HG02852 (cell line): ENCODE measurements at regions not wholly inside any gene's neighbourhood (a gene's known extent, or its start where the extent isn't known, plus 50 kb on each side); places are given as distances from the start of the nearest gene placed in this dataset.

Experiments
- ATAC-seq: cut with Tn5 transposase; IDR thresholded peaks from one replicate; pipeline ENCODE4 v1.9.1; 2021; ENCODE audit warnings: mild to moderate bottlenecking, moderate library complexity; ENCODE audit not compliant: unreplicated experiment

DNA sequence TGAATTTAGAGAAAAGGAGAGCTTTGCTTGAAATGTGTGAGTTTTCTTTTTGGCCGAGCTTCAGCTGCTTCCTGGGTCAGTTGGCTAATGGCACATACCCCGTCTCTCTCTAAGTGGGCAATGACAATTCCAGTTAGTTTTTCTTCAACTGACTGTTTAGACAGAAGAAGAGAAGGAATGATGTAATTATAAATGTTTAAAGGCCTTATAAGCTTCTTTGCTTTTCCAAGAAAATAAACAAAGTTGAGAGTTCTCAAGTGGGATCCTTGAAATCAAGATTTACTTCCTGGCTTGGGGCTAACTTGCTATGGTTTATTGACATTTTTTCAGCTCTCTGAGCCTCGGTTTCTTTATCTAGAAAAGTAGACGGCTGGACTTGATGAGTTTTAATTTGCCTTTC lies 794.9 kb upstream of the ACVR2A start:
- ATAC-seq, result no peak

DNA sequence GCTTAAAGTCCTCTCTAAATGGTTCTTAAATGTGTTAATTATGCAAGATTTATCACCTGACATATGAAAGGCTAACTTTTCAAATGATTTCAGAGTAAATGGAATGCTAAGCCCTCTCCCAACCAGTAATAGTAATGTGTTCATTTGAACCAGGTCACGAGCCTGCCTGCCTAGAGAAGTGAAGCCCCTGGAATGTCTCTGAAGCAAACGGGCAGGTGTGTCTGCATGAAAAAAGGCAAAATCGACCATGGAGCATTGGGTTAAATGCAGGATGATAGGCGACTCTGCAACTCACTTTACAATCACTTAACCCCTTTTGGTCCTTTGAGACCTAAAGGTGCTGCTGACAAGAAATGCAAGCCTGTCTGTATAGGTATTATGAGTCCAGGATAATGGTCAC lies 798.4 kb upstream of the ACVR2A start:
- ATAC-seq, result no peak

DNA sequence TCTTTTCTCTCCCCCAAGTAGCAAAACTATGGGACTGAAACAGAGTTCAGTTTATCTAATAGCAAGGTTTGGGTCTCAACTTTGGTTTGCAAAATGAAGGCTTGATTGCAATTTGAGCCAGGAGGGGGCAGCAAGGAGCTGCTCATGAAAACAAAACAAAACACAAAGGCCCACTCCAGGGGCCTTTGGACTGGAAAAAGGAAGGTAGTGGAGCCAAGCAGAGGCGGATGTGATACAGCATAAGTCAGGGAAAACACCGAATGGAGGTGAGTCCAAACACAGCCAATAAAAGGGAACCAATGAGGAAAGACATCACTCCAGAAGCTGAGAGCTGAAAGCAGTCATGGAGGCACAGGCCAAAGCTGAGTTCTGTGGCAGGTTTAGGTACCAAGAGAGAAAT lies 799.7 kb upstream of the ACVR2A start:
- ATAC-seq, result peak; percentile 70

DNA sequence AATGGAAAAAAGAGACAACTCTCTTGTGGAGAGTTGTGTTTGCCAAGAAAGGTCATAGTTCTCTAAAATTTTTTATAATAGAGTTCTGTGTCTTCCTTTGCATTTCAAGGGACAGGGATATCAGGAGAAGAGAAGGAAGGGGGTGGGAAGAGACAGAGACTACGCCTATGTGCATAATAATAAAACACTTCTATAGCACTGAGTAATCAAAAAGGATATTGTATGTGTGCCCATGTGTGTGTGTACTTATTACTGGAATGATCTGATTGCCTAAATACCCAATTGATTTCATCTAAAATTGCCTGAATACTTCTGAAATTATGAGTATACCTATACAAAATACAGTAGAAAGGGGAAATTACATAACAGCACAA lies 803.7 kb upstream of the ACVR2A start:
- ATAC-seq, result no peak

DNA sequence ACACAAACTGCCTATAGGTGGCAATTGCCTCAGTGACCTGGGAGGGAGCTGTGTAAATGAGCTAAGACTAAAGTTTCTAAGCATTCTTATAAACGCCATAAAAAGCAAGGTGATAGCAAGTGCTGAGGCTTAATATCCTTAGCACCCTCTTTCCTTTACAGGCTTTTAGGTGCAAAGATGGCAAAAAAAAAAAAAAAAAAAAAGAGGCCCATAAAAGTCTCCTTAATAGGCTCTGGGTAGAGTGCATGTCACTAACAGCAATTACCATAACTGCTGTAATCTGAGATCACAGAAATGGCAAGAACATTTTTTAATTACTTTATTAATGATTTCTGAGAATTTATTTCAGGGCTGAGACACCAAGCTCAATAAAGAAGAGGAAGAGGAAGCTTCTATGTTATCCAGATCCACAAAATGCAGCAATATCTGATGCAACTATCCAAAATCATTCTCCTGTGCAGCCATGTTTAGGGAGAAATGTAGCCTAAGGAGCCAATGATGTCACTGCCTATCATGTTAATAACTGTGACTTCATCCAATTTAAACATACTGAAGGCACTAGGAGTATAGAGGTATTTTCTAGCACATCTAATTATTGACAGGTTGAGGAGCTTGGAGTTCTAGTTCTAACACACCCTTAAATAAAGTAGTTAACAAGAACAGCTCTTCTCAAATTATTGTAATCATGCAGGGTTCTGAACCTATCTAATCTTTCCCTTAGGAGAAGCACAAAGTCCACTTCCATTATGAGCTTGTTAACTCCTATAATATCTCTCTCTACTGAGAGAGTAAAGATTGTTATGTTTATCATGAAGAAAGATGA lies 804.3 kb upstream of the ACVR2A start:
- ATAC-seq, result no peak

DNA sequence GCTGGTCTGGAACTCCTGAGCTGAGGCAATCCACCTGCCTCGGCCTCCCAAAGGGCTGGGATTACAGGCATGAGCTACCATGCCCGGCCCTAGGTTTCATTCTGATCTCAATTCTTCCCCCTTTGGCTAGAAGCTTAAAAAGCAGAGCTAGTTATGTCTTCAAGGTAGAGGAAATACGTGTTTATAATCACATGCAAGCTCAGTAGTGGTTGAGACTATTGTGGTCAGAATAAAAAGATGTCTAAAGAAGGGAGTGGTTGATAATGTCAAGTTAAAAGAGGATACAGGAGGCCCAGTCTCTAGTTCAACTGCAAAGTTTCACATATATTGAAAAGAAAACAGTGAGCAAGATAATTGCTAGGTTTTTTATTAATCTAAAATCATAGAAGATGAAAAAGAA lies 807.8 kb upstream of the ACVR2A start:
- peak; percentile 65 for ATAC-seq

DNA sequence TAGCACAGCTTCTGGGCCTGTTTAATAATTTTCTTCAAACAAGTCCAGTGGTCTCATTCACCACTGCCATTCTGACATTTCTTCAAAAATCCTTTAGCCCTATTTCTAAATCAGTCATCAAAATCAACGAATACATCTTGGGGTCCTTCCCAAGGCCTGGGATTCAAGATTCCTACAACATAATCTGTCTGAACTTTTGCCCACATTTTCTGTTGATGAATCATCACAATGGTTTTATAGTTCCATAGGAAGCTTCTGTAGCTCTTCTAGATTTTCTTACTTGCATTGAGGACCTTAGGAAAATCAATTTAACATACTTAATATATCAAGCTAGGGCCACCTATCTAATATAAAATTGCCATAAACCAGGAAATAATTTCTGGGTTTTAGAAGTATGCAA lies 811.8 kb upstream of the ACVR2A start:
- ATAC-seq, result no peak

DNA sequence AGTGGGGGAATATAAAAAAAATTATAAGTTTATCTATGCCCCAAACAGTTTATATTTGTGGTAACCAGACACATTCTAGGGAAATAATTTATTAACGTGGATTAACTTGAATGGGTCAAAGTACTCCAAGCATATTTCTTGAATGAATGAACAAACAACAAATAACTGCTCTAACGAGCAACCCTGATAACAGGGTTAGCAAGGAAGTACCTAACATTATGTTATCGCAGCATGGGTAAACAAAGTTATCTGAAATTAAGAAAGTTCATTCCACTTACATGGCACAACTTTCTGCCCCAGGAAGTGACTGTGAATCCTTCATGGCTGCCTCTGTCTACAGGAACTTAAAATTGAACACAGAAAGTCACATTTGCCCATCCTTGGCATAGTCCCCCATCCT lies 812.9 kb upstream of the ACVR2A start:
- no peak for ATAC-seq

DNA sequence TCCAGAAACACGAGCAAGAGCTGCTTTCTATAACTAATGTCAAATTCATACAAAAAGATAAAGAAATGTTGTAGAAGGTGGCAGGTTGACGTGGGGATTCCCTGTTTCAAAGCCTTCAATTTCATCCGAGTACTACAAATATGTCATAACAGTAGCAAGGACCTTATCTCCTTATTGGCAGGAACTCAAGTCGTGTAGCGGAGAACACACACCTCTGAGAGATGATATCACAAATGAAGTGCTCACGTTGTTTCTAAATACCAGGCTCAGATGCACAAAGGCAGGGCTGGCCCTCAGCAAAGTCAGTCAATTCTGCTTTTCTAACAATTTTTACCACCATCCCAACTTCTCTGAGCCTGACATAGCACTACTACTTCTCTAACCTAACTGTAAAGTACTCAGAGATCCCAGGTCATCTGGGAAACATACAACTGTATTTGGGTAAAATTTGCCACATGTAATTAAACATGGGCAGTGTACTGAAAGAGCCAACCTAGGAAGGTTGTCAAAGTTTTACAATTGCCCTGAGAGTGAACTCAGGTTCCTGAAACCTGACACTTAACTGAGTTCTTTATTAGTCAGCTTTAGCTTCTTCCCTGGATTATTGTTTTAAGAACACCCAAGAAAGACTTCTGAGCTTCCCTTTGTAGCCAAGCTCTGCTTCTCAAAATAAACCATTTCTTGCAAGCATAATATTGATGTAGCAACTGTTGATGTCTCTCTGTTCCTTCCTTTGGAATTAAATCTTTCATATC lies 813.7 kb upstream of the ACVR2A start:
- no peak for ATAC-seq

DNA sequence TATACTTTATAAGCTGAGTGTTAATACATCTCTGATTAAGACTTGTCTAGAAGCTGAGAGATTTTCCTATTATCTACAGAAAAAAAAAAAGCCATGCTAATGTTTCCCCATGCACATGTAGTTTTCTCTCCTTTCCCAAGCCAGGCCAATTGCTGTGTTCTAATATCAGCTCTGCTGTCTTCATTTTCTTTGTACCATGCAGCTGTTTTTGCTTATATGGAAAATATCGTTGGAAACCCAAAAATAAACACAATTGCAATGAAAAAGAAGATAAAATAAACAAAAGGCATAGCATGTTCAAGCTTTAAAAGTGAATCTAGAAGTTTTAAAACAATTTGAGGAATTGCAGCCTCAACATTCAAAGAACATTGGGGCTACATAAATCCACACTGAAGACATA lies 817.4 kb upstream of the ACVR2A start:
- ATAC-seq, result no peak

DNA sequence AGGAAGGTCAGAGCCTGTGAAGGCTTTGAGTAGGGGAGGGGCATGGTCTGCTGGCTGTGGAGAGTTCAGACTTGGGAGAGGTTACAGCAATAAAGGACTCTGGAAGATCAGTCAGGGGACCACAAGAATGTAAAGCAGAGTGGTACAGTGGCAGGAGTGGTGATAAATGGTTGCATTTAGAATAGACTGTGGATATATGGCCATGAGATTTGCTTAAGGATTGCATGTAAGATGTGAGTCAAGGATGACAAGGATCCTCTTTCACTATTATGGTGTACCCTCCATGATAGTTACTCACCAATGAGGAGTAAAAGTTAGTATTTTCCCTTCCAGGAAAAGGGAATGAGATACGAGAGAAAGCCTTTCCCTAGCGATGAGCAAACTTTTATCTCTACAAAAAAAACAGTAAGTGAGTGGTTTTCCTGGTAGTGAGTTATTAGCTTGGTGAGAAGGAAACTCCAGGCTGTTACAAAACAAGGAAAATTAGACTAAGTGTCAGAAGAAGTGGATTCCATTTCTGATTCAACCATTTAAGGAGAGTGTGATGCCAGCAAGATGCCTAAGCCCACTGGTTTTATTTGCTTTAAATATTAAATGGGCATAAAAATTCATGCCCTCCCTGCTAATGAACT lies 818.0 kb upstream of the ACVR2A start:
- no peak for ATAC-seq

DNA sequence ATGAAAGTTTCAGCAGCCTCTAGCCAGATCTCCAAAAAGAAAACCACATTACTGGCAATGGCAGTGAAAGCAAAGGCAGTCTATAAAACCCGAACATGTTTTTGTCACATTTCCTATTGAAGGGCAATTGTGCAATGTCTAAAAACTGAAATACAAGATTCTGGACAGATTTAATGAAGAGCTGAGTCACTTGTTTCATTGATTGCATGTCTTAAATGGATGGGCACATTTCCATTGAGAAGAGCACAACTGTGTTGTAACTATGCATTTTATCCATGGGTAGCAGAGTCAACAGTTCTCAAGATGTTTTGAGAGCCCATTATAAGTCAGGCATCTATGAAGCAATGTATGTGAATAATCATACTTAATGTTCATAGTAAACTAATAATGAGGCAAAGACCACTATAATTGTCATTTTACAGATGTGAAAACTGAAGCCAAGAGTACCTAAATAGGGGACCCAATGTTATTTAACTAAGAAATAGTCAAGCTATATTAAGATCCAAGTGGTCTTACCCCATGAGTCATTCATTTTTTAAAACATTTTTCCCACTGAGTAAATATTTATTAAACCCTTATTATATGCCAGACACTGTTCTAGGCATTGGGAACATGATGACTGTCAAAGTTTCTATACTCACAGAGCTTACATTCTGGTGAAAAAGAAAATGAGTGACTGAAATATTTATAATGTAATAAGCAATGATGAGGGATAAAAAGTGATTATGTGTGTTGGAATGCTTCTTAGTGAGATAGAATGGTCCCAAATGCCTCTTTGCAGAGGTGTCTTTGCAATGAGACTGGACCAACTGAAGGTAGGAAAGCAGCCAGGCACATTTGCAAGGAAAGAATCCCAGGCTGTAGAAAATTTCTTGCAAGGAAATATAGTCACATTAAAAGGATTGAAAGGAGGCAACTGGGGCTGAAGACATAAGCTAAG lies 818.9 kb upstream of the ACVR2A start:
- no peak for ATAC-seq

DNA sequence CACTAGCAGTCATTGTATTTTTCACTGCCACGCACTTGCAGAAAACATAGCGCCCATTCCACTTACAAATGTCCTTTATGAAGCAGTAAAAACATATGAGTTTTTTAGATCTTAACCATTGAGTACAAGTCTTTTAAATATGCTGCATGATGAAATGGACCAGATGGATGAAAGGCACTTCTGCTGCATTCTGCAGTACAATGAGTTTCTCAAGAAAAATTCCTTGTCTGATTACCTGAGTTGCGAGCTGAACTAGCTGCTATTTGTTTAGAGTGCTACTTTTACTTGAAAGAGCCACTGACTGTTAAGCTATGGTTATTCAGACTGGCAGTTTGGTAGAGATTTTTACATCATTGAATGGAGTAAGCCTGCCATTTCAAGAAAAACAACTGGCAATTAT lies 825.5 kb upstream of the ACVR2A start:
- ATAC-seq, result no peak

DNA sequence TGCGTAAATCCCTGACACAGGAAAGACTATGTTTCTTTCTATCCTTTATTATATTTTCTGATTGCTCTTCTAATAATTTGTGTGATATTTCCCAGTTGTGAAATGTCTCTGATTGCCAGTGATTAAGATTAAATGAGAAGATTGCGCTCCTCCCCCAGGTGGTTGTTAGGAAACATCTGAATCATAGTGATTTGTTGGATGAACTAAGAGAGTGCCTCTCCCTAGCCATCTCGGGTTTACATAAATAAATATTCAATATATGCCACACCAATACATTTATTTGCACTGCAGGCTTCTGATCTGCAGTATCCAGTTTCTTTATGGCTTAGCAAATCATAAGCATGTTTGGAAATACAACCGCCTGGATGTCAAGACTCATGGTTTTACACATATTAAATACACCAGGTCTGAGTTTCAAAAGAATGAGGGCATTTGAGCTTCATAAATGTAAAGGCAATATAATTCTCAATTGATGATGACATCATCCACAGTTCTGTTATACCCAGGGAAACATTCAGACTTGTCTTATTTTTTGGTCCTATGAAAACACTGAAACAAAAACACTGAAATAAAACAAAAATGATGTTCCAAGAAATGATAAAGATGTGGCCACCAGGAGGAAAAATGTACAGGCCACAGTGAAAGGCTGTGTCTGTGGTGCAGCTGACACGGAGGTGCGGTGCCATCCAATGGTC lies 826.7 kb upstream of the ACVR2A start:
- ATAC-seq, result no peak

DNA sequence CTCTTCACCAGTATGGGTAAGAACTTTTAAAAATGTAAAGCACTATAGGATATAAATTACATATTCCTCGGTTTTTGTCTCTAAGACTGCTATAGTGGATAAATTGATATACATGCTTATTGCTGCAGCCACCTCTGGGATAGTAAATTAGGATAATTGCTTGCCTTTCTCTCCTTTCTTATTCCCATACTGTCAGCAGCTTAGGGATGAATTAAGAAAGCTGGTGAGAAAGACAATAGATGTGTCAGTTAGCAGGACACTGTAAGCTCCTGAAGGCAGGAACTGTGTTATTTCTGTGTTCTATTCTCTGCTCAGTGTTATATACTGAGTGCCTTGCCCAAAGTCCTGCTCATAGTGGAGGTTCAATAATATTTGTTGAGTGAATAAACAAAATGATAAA lies 828.6 kb upstream of the ACVR2A start:
- no peak for ATAC-seq

DNA sequence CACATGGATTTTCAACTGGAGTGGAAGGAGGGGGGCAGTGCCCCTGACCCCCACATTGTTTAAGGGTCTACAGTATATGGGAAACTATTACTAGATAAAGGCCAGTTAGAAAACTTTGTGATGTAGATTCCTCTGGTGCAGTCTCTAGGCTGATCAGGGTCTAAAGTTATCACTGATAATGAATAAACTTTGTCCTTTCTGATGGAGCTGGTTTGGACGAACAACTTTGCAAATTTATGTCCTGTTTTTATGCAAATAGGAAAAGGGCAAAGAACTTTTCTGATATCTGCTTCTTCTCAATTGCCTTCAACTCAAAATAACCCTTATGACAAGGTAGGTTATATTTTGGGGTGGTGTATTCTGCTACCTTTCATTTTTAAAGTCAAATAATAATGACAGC lies 829.2 kb upstream of the ACVR2A start:
- ATAC-seq, result no peak

DNA sequence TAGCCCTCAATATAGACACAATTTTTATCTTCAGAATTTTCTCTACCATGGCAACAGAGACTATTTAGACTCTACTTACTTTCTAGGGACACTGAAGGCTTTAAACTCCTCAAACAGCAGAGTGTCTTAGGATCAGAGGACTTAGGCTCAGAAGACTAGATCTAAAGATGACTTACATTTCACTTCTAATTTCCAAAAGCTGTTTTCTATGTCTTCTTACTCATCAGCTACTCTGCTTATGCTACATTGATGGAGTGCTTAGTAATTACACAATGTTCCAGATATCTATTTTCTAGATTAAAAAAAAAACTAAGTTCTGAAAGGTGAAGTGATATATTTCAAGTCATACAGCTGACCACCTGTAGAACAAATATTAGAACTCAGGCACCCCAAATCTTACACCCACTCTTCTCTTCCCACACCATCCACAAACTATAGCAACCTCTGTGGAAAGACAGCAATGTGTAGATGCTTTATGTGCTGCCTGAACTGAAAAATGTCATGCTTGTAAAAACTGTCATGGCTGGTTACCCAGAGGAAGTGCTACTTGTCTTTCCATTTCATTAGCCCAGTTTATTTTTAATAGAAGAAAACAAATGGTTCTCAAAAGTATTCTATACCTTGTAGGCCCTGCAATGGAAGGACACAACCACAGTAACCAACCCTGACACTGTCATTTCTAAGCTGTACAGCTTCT lies 831.0 kb upstream of the ACVR2A start:
- peak; percentile 66 for ATAC-seq

DNA sequence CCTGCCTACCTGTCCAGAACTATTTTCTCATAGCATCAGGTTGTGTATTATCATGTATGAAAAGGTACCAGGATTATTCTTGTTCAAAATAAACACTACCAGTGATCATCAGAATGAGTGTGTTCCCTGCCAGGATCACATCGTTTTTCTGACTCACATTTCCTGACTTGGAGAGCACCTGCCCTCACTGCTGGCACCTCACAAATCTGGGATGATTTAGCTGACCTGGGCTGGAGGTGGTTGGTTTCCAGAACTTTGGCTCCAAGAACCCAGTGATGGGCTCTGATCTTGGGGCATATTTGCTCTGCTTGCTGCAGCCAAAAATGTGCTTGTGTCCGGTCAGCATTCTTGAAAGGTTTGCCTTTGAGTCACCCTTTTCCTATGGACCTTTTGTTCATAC lies 836.3 kb upstream of the ACVR2A start:
- ATAC-seq, result no peak

DNA sequence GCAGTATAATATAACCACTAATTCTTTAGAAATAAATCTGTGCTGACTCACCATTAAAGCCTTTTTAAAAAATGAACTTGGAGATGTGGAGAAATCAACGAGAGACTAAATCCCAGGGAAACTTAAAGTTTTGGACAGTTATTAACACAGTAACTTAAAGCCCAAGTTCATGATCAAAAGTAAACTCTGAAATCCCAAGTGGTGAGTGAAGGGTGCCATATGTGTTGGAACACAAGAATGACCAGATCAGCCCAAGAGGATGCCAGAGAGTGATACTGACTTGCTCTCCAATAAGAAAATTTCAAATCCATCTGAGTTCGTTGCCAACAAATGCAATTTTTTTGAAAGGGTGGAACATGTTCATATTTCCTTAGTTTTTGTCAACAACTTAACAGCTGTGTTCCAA lies 838.1 kb upstream of the ACVR2A start:
- no peak for ATAC-seq

DNA sequence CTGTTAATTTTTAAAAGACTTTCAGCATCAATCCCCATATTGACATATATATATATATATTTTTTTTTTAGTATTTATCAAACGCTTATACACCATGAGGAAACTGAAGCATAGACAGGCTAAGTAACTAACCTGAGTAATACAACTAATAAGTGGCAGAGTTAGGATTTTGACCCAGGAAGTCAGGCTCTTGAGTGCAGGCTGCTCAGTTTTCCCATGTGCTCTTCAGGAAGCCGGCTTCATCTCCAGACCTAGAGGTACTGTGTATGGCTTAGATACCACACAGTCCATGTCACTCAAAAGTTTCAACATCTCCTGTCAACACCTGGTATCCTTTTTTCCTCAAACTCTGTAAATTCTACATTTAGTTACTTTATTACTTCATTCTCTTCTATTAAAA lies 841.7 kb upstream of the ACVR2A start:
- no peak for ATAC-seq
